HG02623 (cell line): ENCODE measurements at regions not wholly inside any gene's neighbourhood (a gene's known extent, or its start where the extent isn't known, plus 50 kb on each side); places are given as distances from the start of the nearest gene placed in this dataset.
"Not testable (repeated sequence)": the region's sequence is repeated elsewhere in the genome, so short reads cannot be mapped to it uniquely, and the experiment has no call there.

Experiments used
- ATAC-seq: cut with Tn5 transposase; IDR thresholded peaks from one replicate; pipeline ENCODE4 v1.9.1; 2021; ENCODE audit warnings: moderate library complexity; ENCODE audit not compliant: unreplicated experiment

DNA sequence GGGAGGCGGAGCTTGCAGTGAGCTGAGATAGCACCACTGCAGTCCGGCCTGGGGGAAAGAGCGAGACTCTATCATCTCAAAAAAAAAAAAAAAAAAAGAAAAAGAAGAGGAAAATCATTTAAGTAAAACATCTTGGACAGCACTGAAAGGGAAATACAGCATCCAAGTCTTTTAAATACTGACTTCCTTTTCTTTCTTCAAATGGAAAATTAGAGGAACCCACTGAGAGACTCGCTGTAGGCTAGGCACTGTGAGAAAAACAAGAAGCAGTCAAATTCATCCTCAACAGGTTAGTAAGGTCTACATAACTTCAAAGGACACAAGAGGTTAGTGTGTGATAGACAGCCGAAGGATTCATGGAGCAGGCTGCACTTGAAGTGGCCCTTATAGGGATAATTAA, 243.7 kb downstream of the BLID start:
- no peak for ATAC-seq

GRCh38 chr11:121870206-121871045, 245.6 kb downstream of the BLID start:
- no peak for ATAC-seq

DNA sequence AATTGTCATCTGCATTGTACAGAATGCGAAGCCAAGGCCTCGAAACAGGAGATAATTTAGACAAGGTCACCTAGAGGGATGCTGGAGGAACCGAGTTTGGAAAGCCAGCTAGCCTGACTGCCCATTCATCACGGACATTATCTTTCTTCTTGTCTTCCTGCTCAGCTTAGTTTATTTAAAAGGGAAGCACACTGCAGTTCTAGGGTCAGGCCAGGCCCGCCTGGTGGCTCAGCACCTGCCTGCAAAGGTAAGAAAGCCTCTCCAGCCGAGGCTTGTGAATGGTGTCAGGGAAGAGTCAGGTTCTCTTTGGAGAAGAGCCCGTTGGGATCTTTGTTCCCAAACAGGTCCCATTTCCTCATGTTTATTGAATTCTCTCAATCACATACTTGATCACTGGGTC, 246.5 kb downstream of the BLID start:
- no peak for ATAC-seq

GRCh38 chr11:121866754-121867153, 249.3 kb downstream of the BLID start:
- no peak for ATAC-seq

DNA sequence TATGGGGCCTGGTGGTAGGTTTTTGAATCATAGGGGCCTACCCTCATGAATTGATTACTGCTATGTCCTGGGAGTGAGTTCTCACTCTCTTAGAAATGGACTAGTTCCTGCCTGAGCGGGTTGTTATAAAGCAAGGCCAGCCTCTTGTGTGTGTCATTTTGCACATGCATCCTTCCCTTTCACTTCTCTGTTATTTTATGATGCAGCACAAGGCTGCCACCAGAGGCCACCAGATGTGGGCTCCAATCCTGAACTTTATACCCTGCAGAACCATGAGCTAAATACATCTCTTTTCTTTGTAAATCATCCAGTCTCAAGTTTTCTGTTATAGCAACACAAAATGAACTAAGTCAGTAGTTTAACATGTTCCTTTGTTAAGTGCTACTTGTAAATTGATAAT, 251.4 kb downstream of the BLID start:
- ATAC-seq = no peak

DNA sequence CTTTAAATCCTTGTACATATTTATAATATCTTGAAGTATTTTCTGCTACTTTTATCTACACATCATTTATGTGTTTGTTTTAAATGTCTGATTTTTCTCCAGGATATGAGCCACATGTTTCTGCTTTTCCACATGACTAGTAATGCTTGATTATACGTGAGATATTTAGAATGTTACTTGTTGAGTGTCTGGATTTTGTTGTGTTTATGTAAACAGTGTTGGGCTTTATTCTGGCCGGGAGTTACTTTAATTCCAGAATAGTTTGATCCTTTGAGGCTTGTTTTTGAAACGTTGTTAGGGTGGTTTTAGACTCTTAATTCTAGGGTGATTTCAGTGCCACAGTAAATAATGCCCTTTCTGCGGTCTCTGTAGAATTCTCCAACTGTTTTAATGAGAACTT, 252.9 kb downstream of the BLID start:
- ATAC-seq = no peak

- not testable (repeated sequence) for ATAC-seq
These were observed 260.9 kb downstream of the BLID start for GRCh38 chr11:121855138-121855537.

- ATAC-seq = no peak
These were observed 272.0 kb downstream of the BLID start for GRCh38 chr11:121844016-121844415.

- no peak for ATAC-seq
These were observed 273.8 kb downstream of the BLID start for GRCh38 chr11:121842192-121842585.

- ATAC-seq = no peak
These were observed 274.4 kb downstream of the BLID start for GRCh38 chr11:121841487-121842191.

DNA sequence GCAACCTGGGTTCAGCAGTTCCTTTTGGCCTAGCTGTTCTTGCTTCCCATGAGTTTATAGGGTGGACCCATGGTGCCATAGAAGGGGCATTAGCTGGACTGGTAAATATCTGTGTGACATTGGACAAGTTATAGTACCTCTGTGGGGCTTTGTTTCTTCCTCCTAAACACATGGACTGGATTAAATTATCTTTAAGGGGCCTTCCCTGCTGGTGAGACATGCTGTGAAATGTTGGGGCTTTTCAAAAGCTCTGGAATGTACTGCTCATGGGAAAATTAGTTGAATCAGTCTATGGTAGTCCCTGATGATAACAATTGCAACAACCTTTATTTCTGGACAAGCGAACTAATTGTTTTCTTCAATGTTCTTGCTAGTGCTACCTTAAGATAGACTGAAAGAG, 276.2 kb downstream of the BLID start:
- no peak for ATAC-seq

- ATAC-seq = no peak
These were observed 277.4 kb downstream of the BLID start for GRCh38 chr11:121838571-121838970.

GRCh38 chr11:121833970-121834369, 282.0 kb downstream of the BLID start:
- ATAC-seq = no peak

GRCh38 chr11:121829159-121829643, 286.8 kb downstream of the BLID start:
- ATAC-seq = no peak

GRCh38 chr11:121814962-121815361, 301.1 kb downstream of the BLID start:
- ATAC-seq = no peak

DNA sequence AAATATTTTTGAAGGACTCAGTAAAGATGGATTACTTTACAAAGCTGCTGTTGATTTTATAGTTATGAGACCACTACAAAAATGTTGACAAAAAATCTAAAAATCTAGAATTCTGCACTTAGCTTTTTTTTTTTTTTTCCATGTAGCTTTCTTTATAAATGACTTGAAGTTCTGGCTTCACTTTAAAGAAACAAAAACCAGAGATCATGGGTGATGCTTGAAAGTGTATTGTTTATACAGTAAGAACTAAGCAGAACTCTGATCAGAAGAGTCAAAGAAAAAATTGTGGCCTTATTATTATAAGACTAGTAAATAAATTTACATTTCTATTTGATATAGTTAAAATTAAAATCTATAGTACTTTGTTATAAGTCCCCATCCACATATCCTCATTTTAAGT, 301.7 kb downstream of the BLID start:
- no peak for ATAC-seq

GRCh38 chr11:121810291-121810690, 305.7 kb downstream of the BLID start:
- ATAC-seq = no peak

- ATAC-seq = no peak
These were observed 307.9 kb downstream of the BLID start for GRCh38 chr11:121808096-121808495.

DNA sequence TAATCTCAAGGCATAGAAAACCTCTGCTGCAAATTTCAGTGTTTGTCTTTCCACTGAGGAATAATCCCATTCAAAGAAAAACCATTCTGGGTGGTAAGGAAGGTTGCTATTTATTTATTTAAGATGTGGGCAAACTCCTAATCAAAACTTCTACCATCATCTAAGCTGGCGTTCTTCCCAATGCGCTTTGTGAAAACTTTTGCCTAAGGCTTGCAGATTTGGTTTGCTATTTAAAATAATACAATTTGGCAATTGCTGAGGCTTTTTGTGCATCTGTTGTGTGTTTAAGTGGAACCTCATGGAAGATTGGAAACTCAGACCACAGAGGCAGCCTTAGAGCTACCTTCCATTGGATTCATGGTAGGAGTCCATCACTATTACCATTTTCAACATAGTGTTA, 309.0 kb downstream of the BLID start:
- no peak for ATAC-seq

- no peak for ATAC-seq
These were observed 313.5 kb downstream of the BLID start for GRCh38 chr11:121802542-121802941.

GRCh38 chr11:121801781-121802180, 314.2 kb downstream of the BLID start:
- ATAC-seq = no peak

- ATAC-seq = no peak
These were observed 314.6 kb downstream of the BLID start for GRCh38 chr11:121801394-121801748.
